ENCODE measurements at regions not wholly inside any gene's neighbourhood (a gene's known extent, or its start where the extent isn't known, plus 50 kb on each side); places are given as distances from the start of the nearest gene placed in this dataset.
"Not testable (repeated sequence)": the region's sequence is repeated elsewhere in the genome, so short reads cannot be mapped to it uniquely, and the experiment has no call there.

DNA sequence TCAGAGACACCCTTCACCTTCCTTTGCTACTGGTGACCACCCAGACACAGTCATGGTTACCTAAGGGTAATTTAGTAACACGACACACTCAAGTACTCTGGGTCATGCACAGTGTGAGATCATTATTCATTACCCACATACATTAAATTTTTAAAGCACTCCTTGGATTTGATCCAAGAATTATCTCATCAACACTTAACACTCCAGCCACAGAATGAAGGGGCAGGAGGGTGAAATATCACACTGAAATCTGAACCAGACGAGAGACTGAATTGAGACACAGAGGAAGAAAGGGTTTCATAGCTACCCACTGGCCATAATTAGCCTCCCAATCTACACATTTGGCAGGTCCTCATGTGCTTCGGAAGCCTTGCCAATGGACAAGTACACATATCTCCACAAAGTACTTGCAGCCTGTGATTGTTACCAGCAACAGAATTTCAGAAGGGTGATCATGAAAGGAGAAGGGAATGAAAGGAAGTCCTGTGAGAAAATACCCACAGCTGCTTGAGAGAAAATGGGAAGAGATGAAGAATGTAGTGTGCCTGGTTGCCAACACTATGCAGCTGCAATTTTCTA, 189.3 kb downstream of the POLR1F start:
- ATAC-seq (ENCODE audit: low FRiP score in 2 of 2): no peak

DNA sequence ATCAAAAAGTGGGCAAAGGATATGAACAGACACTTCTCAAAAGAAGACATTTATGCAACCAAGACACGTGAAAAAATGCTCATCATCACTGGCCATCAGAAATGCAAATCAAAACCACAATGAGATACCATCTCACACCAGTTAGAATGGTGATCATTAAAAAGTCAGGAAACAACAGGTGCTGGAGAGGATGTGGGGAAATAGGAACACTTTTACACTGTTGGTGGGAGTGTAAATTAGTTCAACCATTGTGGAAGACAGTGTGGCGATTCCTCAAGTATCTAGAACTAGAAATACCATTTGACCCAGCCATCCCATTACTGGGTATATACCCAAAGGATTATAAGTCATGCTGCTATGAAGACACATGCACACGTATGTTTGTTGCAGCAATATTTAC, 191.3 kb downstream of the POLR1F start:
- not testable (repeated sequence) for H3K36me3 ChIP-seq; H3K27me3 ChIP-seq; DNase-seq; H3K4me3 ChIP-seq; H3K27ac ChIP-seq; H3K9me3 ChIP-seq; H3K4me1 ChIP-seq; ATAC-seq (ENCODE audit: low FRiP score in 2 of 2)
- 68 to 85% methylated on average over 3 of the region's 3 CpGs for WGBS, 2 donors

More for the DNA sequence above, 189.3 kb downstream of the POLR1F start:
- WGBS, 2 donors: 38 to 51% methylated on average over 3 of the region's 3 CpGs
- DNase-seq: no peak
- no peaks in the 10 kb centered on the region for H3K9me3 ChIP-seq
- H3K27ac ChIP-seq: no peak overlapping the region
- TF ChIP-seq EP300 (IDR thresholded peaks at IDR 0.05) (no peak), POLR2AphosphoS5 (IDR thresholded peaks at IDR 0.05) (no peak), POLR2A (IDR thresholded peaks at IDR 0.05) (no peak)
- TF ChIP-seq, protein P1, sequence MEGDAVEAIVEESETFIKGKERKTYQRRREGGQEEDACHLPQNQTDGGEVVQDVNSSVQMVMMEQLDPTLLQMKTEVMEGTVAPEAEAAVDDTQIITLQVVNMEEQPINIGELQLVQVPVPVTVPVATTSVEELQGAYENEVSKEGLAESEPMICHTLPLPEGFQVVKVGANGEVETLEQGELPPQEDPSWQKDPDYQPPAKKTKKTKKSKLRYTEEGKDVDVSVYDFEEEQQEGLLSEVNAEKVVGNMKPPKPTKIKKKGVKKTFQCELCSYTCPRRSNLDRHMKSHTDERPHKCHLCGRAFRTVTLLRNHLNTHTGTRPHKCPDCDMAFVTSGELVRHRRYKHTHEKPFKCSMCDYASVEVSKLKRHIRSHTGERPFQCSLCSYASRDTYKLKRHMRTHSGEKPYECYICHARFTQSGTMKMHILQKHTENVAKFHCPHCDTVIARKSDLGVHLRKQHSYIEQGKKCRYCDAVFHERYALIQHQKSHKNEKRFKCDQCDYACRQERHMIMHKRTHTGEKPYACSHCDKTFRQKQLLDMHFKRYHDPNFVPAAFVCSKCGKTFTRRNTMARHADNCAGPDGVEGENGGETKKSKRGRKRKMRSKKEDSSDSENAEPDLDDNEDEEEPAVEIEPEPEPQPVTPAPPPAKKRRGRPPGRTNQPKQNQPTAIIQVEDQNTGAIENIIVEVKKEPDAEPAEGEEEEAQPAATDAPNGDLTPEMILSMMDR (IDR thresholded peaks at IDR 0.05): no peak
- no peak overlapping the region for H3K4me3 ChIP-seq
- no peaks in the 10 kb centered on the region for H3K36me3 ChIP-seq
- H3K4me1 ChIP-seq: no peaks in the 10 kb centered on the region
- no peaks in the 10 kb centered on the region for H3K27me3 ChIP-seq

DNA sequence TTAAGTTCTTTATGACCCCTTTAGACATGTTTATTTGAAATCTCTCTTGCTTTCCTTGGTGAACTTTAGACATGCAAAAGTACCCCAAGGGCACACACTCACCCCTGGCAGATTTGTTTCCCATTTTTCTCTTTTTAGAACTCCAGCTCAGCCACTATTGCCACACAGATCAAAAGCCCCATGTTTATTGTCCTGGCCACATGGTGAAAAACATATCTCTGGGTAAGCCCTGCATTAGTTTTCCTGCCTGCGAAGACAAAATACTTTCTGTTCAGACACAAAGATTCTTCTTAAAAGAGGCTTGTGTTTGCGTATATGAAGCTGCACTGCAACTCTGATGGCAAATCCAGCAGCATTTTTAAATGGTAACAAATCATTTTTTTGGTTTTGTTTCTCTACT, 200.0 kb downstream of the POLR1F start:
- Histone ChIP-seq H3K9me3 (no peaks in the 10 kb centered on the region), H3K27me3 (no peaks in the 10 kb centered on the region), H3K4me1 (no peaks in the 10 kb centered on the region), H3K36me3 (no peaks in the 10 kb centered on the region), H3K27ac (no peak overlapping the region), H3K4me3 (no peak overlapping the region)
- ATAC-seq (ENCODE audit: low FRiP score in 2 of 2): no peak
- TF ChIP-seq, protein P1 (IDR thresholded peaks at IDR 0.05): no peak
- no peak for TF ChIP-seq POLR2AphosphoS5 (IDR thresholded peaks at IDR 0.05)
- TF ChIP-seq POLR2A (IDR thresholded peaks at IDR 0.05): no peak
- TF ChIP-seq EP300 (IDR thresholded peaks at IDR 0.05): no peak
- no peak for DNase-seq
- 82 to 89% methylated on average over 2 of the region's 2 CpGs for WGBS, 2 donors

DNA sequence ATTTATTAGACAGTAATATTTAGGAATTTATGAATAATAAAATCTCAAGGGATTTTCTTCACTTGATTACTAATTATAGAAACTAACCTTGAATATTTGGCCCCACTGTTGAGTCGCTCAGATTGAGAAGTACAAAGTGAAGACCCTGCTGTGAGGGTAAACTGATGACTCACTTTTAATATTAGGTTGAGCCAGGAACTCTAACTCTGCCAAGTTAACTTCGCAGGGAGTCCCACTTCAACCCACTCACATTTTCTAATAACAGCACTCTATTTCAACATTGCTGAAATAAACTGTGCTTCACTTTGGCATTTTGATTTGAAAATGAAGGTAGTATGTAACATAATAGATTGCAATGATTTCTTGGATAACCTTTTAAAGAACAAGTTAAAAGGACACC, 200.7 kb downstream of the POLR1F start:
- 62 to 64% methylated on average over 2 of the region's 2 CpGs for WGBS, 2 donors
- DNase-seq (no peak), ATAC-seq (ENCODE audit: low FRiP score in 2 of 2) (no peak)
- no peak overlapping the region for H3K27ac ChIP-seq
- no peaks in the 10 kb centered on the region for H3K9me3 ChIP-seq
- H3K4me1 ChIP-seq: no peaks in the 10 kb centered on the region
- no peaks in the 10 kb centered on the region for H3K36me3 ChIP-seq
- no peaks in the 10 kb centered on the region for H3K27me3 ChIP-seq
- no peak overlapping the region for H3K4me3 ChIP-seq
- no peak for TF ChIP-seq POLR2A (IDR thresholded peaks at IDR 0.05)
- TF ChIP-seq POLR2AphosphoS5 (IDR thresholded peaks at IDR 0.05): no peak
- TF ChIP-seq, protein P1 (IDR thresholded peaks at IDR 0.05): no peak
- no peak for TF ChIP-seq EP300 (IDR thresholded peaks at IDR 0.05)

DNA sequence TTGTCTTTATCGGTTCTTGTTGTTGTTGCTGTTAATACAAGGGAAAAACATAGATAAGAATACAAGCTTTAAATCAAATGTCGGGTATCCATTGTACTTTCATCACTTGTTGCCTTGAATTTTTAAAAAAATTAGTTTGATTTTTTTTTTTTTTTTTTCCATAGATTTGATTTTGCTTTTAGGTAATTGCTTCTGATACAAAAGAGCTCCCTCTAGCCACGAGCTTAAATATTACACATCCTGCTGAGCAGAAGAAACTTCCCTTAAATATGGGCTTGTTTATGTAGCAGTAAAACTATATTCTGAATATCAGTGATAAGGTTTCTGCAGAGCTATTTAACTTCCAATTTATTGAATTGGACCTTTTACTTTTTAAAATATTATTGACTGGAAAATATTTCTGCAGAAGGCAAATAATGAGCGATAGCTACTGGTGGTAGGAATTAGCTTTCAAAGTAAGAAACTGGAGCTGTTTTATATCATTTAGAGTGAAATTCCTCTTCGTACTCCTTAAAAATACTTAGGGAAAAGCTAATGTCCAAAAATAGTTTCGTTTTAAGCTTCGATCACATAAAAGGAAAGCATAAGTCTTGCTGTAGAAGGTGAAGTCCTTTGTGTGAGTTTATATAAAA, 216.9 kb downstream of the POLR1F start:
- H3K27ac ChIP-seq: no peak overlapping the region
- H3K4me3 ChIP-seq: no peak overlapping the region
- H3K27me3 ChIP-seq: no peaks in the 10 kb centered on the region
- no peaks in the 10 kb centered on the region for H3K36me3 ChIP-seq
- 63% methylated on average over 7 of the region's 7 CpGs for WGBS, 2 donors
- no peaks in the 10 kb centered on the region for H3K4me1 ChIP-seq
- H3K9me3 ChIP-seq: no peaks in the 10 kb centered on the region
- DNase-seq: no peak
- no peak for ATAC-seq (ENCODE audit: low FRiP score in 2 of 2)
- no peak for TF ChIP-seq POLR2AphosphoS5 (IDR thresholded peaks at IDR 0.05)
- TF ChIP-seq, protein P1 (IDR thresholded peaks at IDR 0.05): peak in 1 of 6 experiments; percentile 20
